ENCODE measurements at regions not wholly inside any gene's neighbourhood (a gene's known extent, or its start where the extent isn't known, plus 50 kb on each side); places are given as distances from the start of the nearest gene placed in this dataset.
"Not testable (repeated sequence)": the region's sequence is repeated elsewhere in the genome, so short reads cannot be mapped to it uniquely, and the experiment has no call there.

- no peaks in the 10 kb centered on the region for H3K4me1 ChIP-seq (ENCODE audit: insufficient read depth, low read length)
- H3K4me3 ChIP-seq (ENCODE audit: low read length): no peak overlapping the region
- no peaks in the 10 kb centered on the region for H3K9me3 ChIP-seq (ENCODE audit: low read depth, low read length)
- no peaks in the 10 kb centered on the region for H3K27me3 ChIP-seq (ENCODE audit: insufficient read depth, low read length)
These were observed 514.8 kb upstream of the IMPG1 start for GRCh38 chr6:76587271-76587670.

- no peaks in the 10 kb centered on the region for H3K4me1 ChIP-seq (ENCODE audit: insufficient read depth, low read length)
- H3K27me3 ChIP-seq (ENCODE audit: insufficient read depth, low read length): no peaks in the 10 kb centered on the region
- no peaks in the 10 kb centered on the region for H3K9me3 ChIP-seq (ENCODE audit: low read depth, low read length)
These were observed 511.7 kb upstream of the IMPG1 start for GRCh38 chr6:76584121-76584520.

DNA sequence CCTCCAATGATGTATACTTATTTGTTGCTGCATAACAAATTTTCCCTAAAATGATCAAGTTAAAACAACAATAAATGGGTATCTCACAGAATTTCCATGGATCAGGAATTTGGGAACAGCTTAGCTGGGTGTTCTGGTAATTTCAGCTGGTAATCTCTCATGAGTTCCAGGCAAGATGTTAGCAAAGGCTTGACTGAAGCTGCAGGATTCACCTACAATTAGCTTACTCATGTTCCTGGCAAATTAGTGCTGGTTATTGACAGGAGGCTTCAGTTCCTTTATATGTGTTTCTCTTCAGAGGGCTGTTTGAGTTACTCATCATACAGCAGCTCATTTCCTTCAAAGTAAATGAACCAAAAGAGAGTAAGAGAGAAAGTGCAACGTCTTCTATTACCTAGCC is 506.3 kb upstream of the IMPG1 start:
- no peaks in the 10 kb centered on the region for H3K27me3 ChIP-seq (ENCODE audit: insufficient read depth, low read length)
- no peaks in the 10 kb centered on the region for H3K9me3 ChIP-seq (ENCODE audit: low read depth, low read length)
- H3K4me3 ChIP-seq (ENCODE audit: low read length): no peak overlapping the region
- no peaks in the 10 kb centered on the region for H3K4me1 ChIP-seq (ENCODE audit: insufficient read depth, low read length)

More at GRCh38 chr6:76584121-76584520, 511.7 kb upstream of the IMPG1 start:
- no peak overlapping the region for H3K4me3 ChIP-seq (ENCODE audit: low read length)

DNA sequence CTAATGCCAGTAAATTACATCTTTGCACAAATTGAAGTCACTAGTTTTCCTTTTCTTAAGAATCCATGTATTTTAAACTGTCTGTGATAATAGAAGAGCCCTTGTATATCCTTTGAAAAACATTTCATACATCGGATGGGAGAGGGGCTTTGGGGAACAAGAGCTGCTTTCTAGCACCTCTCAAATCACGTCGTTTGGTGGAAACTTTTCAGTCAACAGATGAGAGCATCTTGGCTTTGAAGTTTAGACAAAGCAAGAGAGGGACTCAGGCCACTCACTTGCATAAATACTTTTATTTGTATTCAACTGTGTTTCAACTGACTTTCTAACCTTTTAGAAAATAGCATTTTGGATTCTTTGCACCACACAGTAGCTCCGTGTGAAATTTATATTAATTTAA is 502.3 kb upstream of the IMPG1 start:
- no peaks in the 10 kb centered on the region for H3K4me1 ChIP-seq (ENCODE audit: insufficient read depth, low read length)
- no peaks in the 10 kb centered on the region for H3K9me3 ChIP-seq (ENCODE audit: low read depth, low read length)
- no peak overlapping the region for H3K4me3 ChIP-seq (ENCODE audit: low read length)
- no peaks in the 10 kb centered on the region for H3K27me3 ChIP-seq (ENCODE audit: insufficient read depth, low read length)

- Histone ChIP-seq H3K4me3 (ENCODE audit: low read length) (no peak overlapping the region), H3K9me3 (ENCODE audit: low read depth, low read length) (no peaks in the 10 kb centered on the region), H3K27me3 (ENCODE audit: insufficient read depth, low read length) (no peaks in the 10 kb centered on the region), H3K4me1 (ENCODE audit: insufficient read depth, low read length) (no peaks in the 10 kb centered on the region)
These were observed 493.5 kb upstream of the IMPG1 start for GRCh38 chr6:76565932-76566331.

- H3K4me1 ChIP-seq (ENCODE audit: insufficient read depth, low read length); H3K27me3 ChIP-seq (ENCODE audit: insufficient read depth, low read length); H3K4me3 ChIP-seq (ENCODE audit: low read length); H3K9me3 ChIP-seq (ENCODE audit: low read depth, low read length): not testable (repeated sequence)
These were observed 489.9 kb upstream of the IMPG1 start for GRCh38 chr6:76562371-76562770.

- not testable (repeated sequence) for H3K27me3 ChIP-seq (ENCODE audit: insufficient read depth, low read length); H3K4me3 ChIP-seq (ENCODE audit: low read length); H3K9me3 ChIP-seq (ENCODE audit: low read depth, low read length); H3K4me1 ChIP-seq (ENCODE audit: insufficient read depth, low read length)
These were observed 488.6 kb upstream of the IMPG1 start for GRCh38 chr6:76560851-76561755.

- no peak overlapping the region for H3K4me3 ChIP-seq (ENCODE audit: low read length)
- H3K9me3 ChIP-seq (ENCODE audit: low read depth, low read length): no peaks in the 10 kb centered on the region
- no peaks in the 10 kb centered on the region for H3K27me3 ChIP-seq (ENCODE audit: insufficient read depth, low read length)
- H3K4me1 ChIP-seq (ENCODE audit: insufficient read depth, low read length): no peaks in the 10 kb centered on the region
These were observed 480.8 kb upstream of the IMPG1 start for GRCh38 chr6:76553256-76553655.

DNA sequence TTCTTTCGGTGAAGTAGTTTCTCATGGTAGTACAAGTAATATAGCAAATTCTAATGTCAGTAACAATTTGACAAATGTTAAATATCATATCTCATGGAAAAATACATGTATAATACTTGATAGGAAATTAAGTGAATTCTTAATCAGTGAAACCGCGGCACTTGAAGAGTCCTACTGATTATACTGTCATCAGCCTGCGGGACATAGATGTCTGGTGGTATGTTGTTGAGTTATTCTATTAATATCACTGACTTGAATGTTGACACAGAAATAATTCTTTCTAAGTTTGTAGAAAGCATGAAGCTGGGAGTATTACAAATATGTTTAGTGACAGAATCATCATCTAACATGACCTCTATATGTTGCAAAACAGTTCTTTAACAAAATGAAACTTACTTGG is 479.8 kb upstream of the IMPG1 start:
- Histone ChIP-seq H3K4me3 (ENCODE audit: low read length) (no peak overlapping the region), H3K4me1 (ENCODE audit: insufficient read depth, low read length) (no peaks in the 10 kb centered on the region), H3K9me3 (ENCODE audit: low read depth, low read length) (no peaks in the 10 kb centered on the region), H3K27me3 (ENCODE audit: insufficient read depth, low read length) (no peaks in the 10 kb centered on the region)

DNA sequence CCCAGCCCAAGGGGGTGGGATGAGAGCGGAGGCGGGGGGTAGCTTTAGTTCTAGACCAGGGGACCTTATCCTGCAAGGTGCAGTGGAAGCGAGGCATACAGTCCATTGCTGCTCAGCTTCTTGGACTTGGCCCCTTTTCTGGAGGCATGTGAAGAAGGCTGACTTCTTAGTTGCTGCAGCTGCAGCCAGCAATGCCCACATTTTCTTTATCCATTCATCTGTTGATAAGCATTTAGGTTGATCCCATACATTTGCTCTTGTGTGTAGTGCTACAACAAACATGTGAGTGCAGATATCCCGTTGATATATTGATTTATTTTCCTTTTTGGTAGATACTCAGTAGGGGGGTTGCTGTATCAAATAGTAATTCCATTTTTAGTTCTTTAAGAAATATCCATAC is 461.2 kb upstream of the IMPG1 start:
- Histone ChIP-seq H3K27me3 (ENCODE audit: insufficient read depth, low read length) (no peaks in the 10 kb centered on the region), H3K4me3 (ENCODE audit: low read length) (no peak overlapping the region), H3K4me1 (ENCODE audit: insufficient read depth, low read length) (no peaks in the 10 kb centered on the region), H3K9me3 (ENCODE audit: low read depth, low read length) (no peaks in the 10 kb centered on the region)

DNA sequence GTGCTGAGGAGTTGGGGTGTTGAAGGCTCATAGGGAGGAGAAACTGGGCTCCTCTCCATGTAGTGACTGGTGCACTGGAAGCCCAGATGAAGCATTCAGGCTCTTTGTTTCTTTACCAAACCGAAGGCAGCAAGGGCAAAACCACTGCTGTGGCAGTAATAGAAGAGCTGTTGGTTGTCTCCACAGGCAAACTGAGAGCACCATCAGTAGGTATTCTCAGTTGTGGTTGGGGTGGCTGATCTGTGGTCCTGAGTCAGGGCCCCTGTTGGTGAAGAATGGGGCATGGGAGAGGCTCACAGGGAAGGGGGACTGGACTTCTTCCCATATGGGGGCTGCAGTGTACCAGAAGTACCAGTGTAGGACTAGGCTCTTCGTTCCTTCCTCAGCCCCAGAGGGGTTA is 460.2 kb upstream of the IMPG1 start:
- H3K9me3 ChIP-seq (ENCODE audit: low read depth, low read length): no peaks in the 10 kb centered on the region
- no peak overlapping the region for H3K4me3 ChIP-seq (ENCODE audit: low read length)
- H3K27me3 ChIP-seq (ENCODE audit: insufficient read depth, low read length): no peaks in the 10 kb centered on the region
- H3K4me1 ChIP-seq (ENCODE audit: insufficient read depth, low read length): no peaks in the 10 kb centered on the region

- H3K4me3 ChIP-seq (ENCODE audit: low read length): no peak overlapping the region
- H3K4me1 ChIP-seq (ENCODE audit: insufficient read depth, low read length): no peaks in the 10 kb centered on the region
- H3K9me3 ChIP-seq (ENCODE audit: low read depth, low read length): no peaks in the 10 kb centered on the region
- no peaks in the 10 kb centered on the region for H3K27me3 ChIP-seq (ENCODE audit: insufficient read depth, low read length)
These were observed 446.0 kb upstream of the IMPG1 start for GRCh38 chr6:76518443-76518842.

DNA sequence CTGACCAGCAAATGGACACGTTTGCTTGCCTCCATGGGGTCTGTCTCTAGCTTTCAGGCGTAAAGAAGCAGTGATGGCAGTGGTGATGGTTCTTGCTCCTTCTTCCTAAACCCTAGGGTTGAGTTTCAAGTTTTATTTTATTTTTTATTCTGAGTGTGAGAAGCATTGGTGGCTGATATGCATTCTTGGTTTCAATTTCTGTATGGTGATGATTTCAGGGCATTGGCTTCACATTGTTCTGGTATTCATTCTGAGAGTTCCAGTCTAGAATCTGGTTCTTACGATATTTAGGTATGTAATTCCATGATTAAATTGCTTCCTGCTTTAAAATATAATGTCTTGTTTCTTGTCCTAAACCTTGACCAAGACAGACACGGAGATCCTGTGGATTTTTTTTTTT is 444.5 kb upstream of the IMPG1 start:
- Histone ChIP-seq H3K4me3 (ENCODE audit: low read length) (no peak overlapping the region), H3K4me1 (ENCODE audit: insufficient read depth, low read length) (no peaks in the 10 kb centered on the region), H3K27me3 (ENCODE audit: insufficient read depth, low read length) (no peaks in the 10 kb centered on the region), H3K9me3 (ENCODE audit: low read depth, low read length) (no peaks in the 10 kb centered on the region)

- H3K4me1 ChIP-seq (ENCODE audit: insufficient read depth, low read length): no peaks in the 10 kb centered on the region
- H3K27me3 ChIP-seq (ENCODE audit: insufficient read depth, low read length): no peaks in the 10 kb centered on the region
- no peaks in the 10 kb centered on the region for H3K9me3 ChIP-seq (ENCODE audit: low read depth, low read length)
These were observed 438.0 kb upstream of the IMPG1 start for GRCh38 chr6:76510489-76510888.

DNA sequence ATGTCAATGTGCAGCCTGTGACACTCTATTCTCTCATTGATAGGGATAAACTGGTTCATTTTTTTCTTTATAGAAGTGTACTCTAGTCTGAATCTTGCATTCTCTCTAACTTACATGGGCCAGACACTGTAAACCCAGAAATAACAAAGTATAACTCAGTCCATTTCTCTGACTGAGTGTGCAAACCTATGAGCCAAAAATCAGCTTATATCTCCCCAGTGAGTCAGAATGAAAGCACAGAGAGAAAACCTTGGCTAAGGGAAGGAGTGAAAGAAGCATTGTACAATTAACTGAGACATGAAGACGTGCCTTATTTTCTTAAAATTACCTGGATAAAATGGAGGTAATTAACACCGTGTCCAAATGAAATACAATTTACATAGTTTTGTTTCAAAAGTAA is 436.9 kb upstream of the IMPG1 start:
- H3K27me3 ChIP-seq (ENCODE audit: insufficient read depth, low read length): no peaks in the 10 kb centered on the region
- H3K9me3 ChIP-seq (ENCODE audit: low read depth, low read length): no peaks in the 10 kb centered on the region
- no peak overlapping the region for H3K4me3 ChIP-seq (ENCODE audit: low read length)
- no peaks in the 10 kb centered on the region for H3K4me1 ChIP-seq (ENCODE audit: insufficient read depth, low read length)

More at GRCh38 chr6:76510489-76510888, 438.0 kb upstream of the IMPG1 start:
- H3K4me3 ChIP-seq (ENCODE audit: low read length): no peak overlapping the region

- Histone ChIP-seq H3K9me3 (ENCODE audit: low read depth, low read length) (no peaks in the 10 kb centered on the region), H3K27me3 (ENCODE audit: insufficient read depth, low read length) (no peaks in the 10 kb centered on the region), H3K4me3 (ENCODE audit: low read length) (no peak overlapping the region), H3K4me1 (ENCODE audit: insufficient read depth, low read length) (no peaks in the 10 kb centered on the region)
These were observed 434.3 kb upstream of the IMPG1 start for GRCh38 chr6:76506808-76507207.

All from mononuclear cell (primary cell).